H1 (cell line): ENCODE measurements at regions not wholly inside any gene's neighbourhood (a gene's known extent, or its start where the extent isn't known, plus 50 kb on each side); places are given as distances from the start of the nearest gene placed in this dataset.

Experiments
- CTCF ChIA-PET: fragments of 300-600 bp; sonication (Branson Sonifier 250); formaldehyde crosslinking; loops from one replicate; lab custom pipeline; 2021; ENCODE audit not compliant: partially characterized antibody; lab: Charles Lee
- POLR2A ChIA-PET: fragments of 300-600 bp; sonication (Branson Sonifier 250); formaldehyde crosslinking; loops from one replicate; lab custom pipeline; 2021; ENCODE audit warnings: inconsistent platforms; ENCODE audit not compliant: partially characterized antibody; lab: Charles Lee
- DNase-seq, 2 experiments: peaks; one replicate each; pipeline versions ENCODE4 v3.0.0 to v3.0.0-alpha.2; 2010 to 2022; ENCODE audit warnings: low spot score in 2 of 2, low read depth in 1 of 2, mixed read lengths in 1 of 2
- FAIRE-seq: peaks from 2 replicates; lab custom pipeline; 2011; peaks lifted over from hg19 to GRCh38; lab: Jason Lieb, UNC
- H2AFZ ChIP-seq: 2 replicates; pipeline ENCODE4 v1.8.1; 2012; ENCODE audit warnings: low read length, inconsistent platforms
- H2AK5ac ChIP-seq: 2 replicates; pipeline ENCODE4 v1.6.1; 2013; ENCODE audit warnings: low read depth, low read length
- H2BK120ac ChIP-seq: replicated peaks from 2 replicates; pipeline ENCODE3; 2013; ENCODE audit warnings: low read depth, low read length, inconsistent platforms
- H2BK12ac ChIP-seq: 2 replicates; pipeline ENCODE4 v1.6.1; 2013; ENCODE audit warnings: low read depth, low read length
- H2BK15ac ChIP-seq: 2 replicates; pipeline ENCODE4 v1.6.1; 2013; ENCODE audit warnings: low read length
- H2BK20ac ChIP-seq: 2 replicates; pipeline ENCODE4 v1.6.1; 2013; ENCODE audit warnings: low read length
- H2BK5ac ChIP-seq: 2 replicates; pipeline ENCODE4 v1.6.1; 2013; ENCODE audit warnings: low read depth, low read length
- H3K14ac ChIP-seq: 2 replicates; pipeline ENCODE4 v1.6.1; 2013; ENCODE audit warnings: inconsistent platforms; ENCODE audit not compliant: insufficient read length
- H3K18ac ChIP-seq: 2 replicates; pipeline ENCODE4 v1.6.1; 2013; ENCODE audit warnings: low read length; ENCODE audit errors: extremely low read depth
- H3K23ac ChIP-seq: 2 replicates; pipeline ENCODE4 v1.6.1; 2013; ENCODE audit warnings: inconsistent platforms; ENCODE audit not compliant: insufficient read length
- H3K23me2 ChIP-seq: 2 replicates; pipeline ENCODE4 v1.6.1; 2013; ENCODE audit warnings: low read depth, low read length
- H3K27ac ChIP-seq: 2 replicates; pipeline ENCODE4 v1.6.1; 2011; ENCODE audit warnings: low read depth, low read length, inconsistent platforms
- H3K27me3 ChIP-seq, 4 experiments: replicated peaks in 1 of 4; 1 replicate in 1 of 4; 2 replicates in 3 of 4; pipeline versions ENCODE4 v1.6.1 to v1.8.1; 2011 to 2013; ENCODE audit warnings: low read length in 3 of 4, mild to moderate bottlenecking in 3 of 4, inconsistent platforms in 2 of 4, mixed read lengths in 2 of 4, moderate library complexity in 1 of 4; ENCODE audit not compliant: control insufficient read depth in 3 of 4, insufficient read depth in 3 of 4; ENCODE audit errors: extremely low read depth in 1 of 4
- H3K36me3 ChIP-seq, 4 experiments: 2 replicates each; pipeline versions ENCODE4 v1.6.1 to v1.8.1; 2011 to 2013; ENCODE audit warnings: mild to moderate bottlenecking in 4 of 4, low read length in 3 of 4, moderate library complexity in 2 of 4, control low read depth in 1 of 4, inconsistent platforms in 1 of 4; ENCODE audit not compliant: insufficient read depth in 4 of 4, control insufficient read depth in 2 of 4
- H3K4ac ChIP-seq: replicated peaks from 2 replicates; pipeline ENCODE3; 2013; ENCODE audit warnings: low read length, low read depth, mixed read lengths, inconsistent platforms; ENCODE audit not compliant: insufficient read length
- H3K4me1 ChIP-seq, 4 experiments: replicated peaks in 1 of 4; 1 replicate in 1 of 4; 2 replicates in 3 of 4; pipeline versions ENCODE4 v1.6.1 to v1.8.1; 2011 to 2013; ENCODE audit warnings: low read length in 3 of 4, inconsistent platforms in 2 of 4, mixed read lengths in 1 of 4; ENCODE audit not compliant: insufficient read depth in 4 of 4, control insufficient read depth in 3 of 4
- H3K4me2 ChIP-seq, 2 experiments: 2 replicates each; pipeline versions ENCODE4 v1.6.1 to v1.8.1; 2011 to 2013; ENCODE audit warnings: low read depth in 2 of 2, low read length in 2 of 2, control low read depth in 1 of 2, inconsistent platforms in 1 of 2, mild to moderate bottlenecking in 1 of 2; ENCODE audit not compliant: insufficient read depth in 1 of 2
- H3K4me3 ChIP-seq, 4 experiments: fragments of 200-600, 300-600 bp in 1 of 4; sonication (generic), shearing (Covaris generic), sonication (Bioruptor Twin) in 1 of 4; 2 replicates each; pipeline versions ENCODE4 v1.5.1 to v1.8.1; 2011 to 2016; ENCODE audit warnings: low read length in 4 of 4, low read depth in 3 of 4, control low read depth in 2 of 4, inconsistent platforms in 2 of 4, mild to moderate bottlenecking in 2 of 4, mixed read lengths in 1 of 4, moderate library complexity in 1 of 4; ENCODE audit not compliant: insufficient read depth in 2 of 4; ENCODE audit errors: extremely low read depth in 1 of 4
- H3K56ac ChIP-seq: replicated peaks from 2 replicates; pipeline ENCODE3; 2013; ENCODE audit warnings: low read depth, mild to moderate bottlenecking, mixed read lengths, low read length, inconsistent platforms; ENCODE audit not compliant: insufficient read length
- H3K79me1 ChIP-seq: 2 replicates; pipeline ENCODE4 v1.6.1; 2013; ENCODE audit warnings: low read depth, low read length, control low read depth
- H3K79me2 ChIP-seq, 2 experiments: 2 replicates each; pipeline versions ENCODE4 v1.6.1 to v1.8.1; 2012 to 2013; ENCODE audit warnings: low read length in 2 of 2, mild to moderate bottlenecking in 2 of 2, inconsistent platforms in 1 of 2; ENCODE audit not compliant: insufficient read depth in 2 of 2, control insufficient read depth in 1 of 2
- H3K9ac ChIP-seq, 4 experiments: replicated peaks in 1 of 4; 1 replicate in 1 of 4; 2 replicates in 3 of 4; pipeline versions ENCODE4 v1.6.1 to v1.8.1; 2011 to 2013; ENCODE audit warnings: low read depth in 3 of 4, low read length in 3 of 4, control low read depth in 2 of 4, mild to moderate bottlenecking in 2 of 4, moderate library complexity in 2 of 4, inconsistent platforms in 1 of 4; ENCODE audit errors: extremely low read depth in 1 of 4
- H3K9me3 ChIP-seq, 2 experiments: 2 replicates each; pipeline versions ENCODE4 v1.6.1 to v1.8.1; 2012 to 2013; ENCODE audit warnings: mild to moderate bottlenecking in 2 of 2, moderate library complexity in 2 of 2, control low read depth in 1 of 2, inconsistent platforms in 1 of 2, low read depth in 1 of 2, low read length in 1 of 2, mixed read lengths in 1 of 2; ENCODE audit not compliant: insufficient read depth in 2 of 2
- H4K20me1 ChIP-seq, 2 experiments: replicated peaks in 1 of 2; 2 replicates each; pipeline versions ENCODE3 to v1.8.1; 2011 to 2013; ENCODE audit warnings: inconsistent platforms in 2 of 2, low read length in 2 of 2, mild to moderate bottlenecking in 1 of 2; ENCODE audit not compliant: insufficient read depth in 2 of 2, control insufficient read depth in 1 of 2
- H4K5ac ChIP-seq: 2 replicates; pipeline ENCODE4 v1.6.1; 2013; ENCODE audit warnings: low read length, low read depth, mixed read lengths, inconsistent platforms; ENCODE audit not compliant: insufficient read length
- H4K8ac ChIP-seq: 2 replicates; pipeline ENCODE4 v1.8.0; 2013; ENCODE audit warnings: mild to moderate bottlenecking, moderate library complexity, low read length, inconsistent platforms; ENCODE audit not compliant: insufficient read depth; ENCODE audit errors: extremely low read depth
- H4K91ac ChIP-seq: replicated peaks from 2 replicates; pipeline ENCODE3; 2013; ENCODE audit warnings: low read length, mixed read lengths, inconsistent platforms; ENCODE audit not compliant: insufficient read length
- CEBPB ChIP-seq: IDR thresholded peaks from 2 replicates; pipeline ENCODE4 v1.6.1; 2012; ENCODE audit warnings: low read depth, low read length
- TEAD4 ChIP-seq: IDR thresholded peaks from 2 replicates; pipeline ENCODE4 v1.6.1; 2012; ENCODE audit warnings: low read depth, low read length, inconsistent platforms, mixed read lengths
- WGBS, 2 experiments: shearing (Covaris generic) in 1 of 2; methylation state at CpG; one replicate each; pipeline versions ENCODE4 v1.1.6 to v1.1.7; 2013 to 2015; ENCODE audit warnings: low lambda C conversion rate in 2 of 2, mixed read lengths in 2 of 2, inconsistent platforms in 1 of 2, low coverage in 1 of 2, missing lambda C conversion rate in 1 of 2; ENCODE audit not compliant: insufficient replicate concordance in 2 of 2, insufficient coverage in 1 of 2, insufficient read length in 1 of 2; ENCODE audit errors: extremely low coverage in 1 of 2, missing lambda C conversion rate in 1 of 2; 5-methylcytosine and 5-hydroxymethylcytosine counted together

DNA sequence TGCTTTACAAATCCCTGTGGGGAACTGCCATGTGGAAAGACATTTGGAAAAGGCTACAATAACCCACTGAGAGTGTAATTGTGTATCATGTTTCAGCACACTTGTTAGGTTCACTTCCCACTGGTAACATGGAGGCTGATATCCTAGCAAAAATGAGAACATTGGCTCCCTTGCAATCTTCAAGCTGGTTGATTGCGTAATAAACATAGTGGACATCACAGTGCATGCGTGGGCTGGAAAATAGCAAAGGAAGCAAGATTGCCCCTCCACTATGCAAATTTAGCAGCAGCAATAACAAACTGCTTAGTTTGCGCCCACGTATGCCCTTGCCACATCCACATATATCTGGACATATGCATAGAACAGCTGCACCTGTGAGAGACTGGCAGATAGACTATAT lies 410.2 kb downstream of the MEI4 start:
- H4K20me1 ChIP-seq, result no peaks in the 10 kb centered on the region
- no peak for FAIRE-seq
- POLR2A ChIA-PET, result no interaction called here

More for the DNA sequence above, 410.2 kb downstream of the MEI4 start:
- Histone ChIP-seq H3K9ac (no peak overlapping the region), H2BK15ac (no peak overlapping the region), H3K14ac (no peak overlapping the region), H3K27ac (no peak overlapping the region), H3K4me2 (no peak overlapping the region), H3K23ac (no peak overlapping the region), H3K79me1 (no peaks in the 10 kb centered on the region), H2AK5ac (no peak overlapping the region), H2BK120ac (no peak overlapping the region), H3K36me3 (no peaks in the 10 kb centered on the region), H4K5ac (no peak overlapping the region), H2AFZ (no peak overlapping the region), H4K8ac (no peak overlapping the region), H2BK20ac (no peak overlapping the region), H3K4me1 (no peaks in the 10 kb centered on the region), H3K4ac (no peak overlapping the region), H3K27me3 (peaks cover 0 to 1% (median 0%) of the 10 kb centered on the region in 4 experiments; a peak in 1 of 7 replicates), H3K18ac (no peak overlapping the region), H2BK12ac (no peak overlapping the region), H3K23me2 (no peaks in the 10 kb centered on the region), H3K56ac (no peak overlapping the region), H3K9me3 (no peaks in the 10 kb centered on the region), H2BK5ac (no peak overlapping the region), H3K79me2 (no peaks in the 10 kb centered on the region), H3K4me3 (no peak overlapping the region), H4K91ac (no peak overlapping the region)
- CTCF ChIA-PET, result no interaction called here
- no peak for DNase-seq
- 91% methylated on average over 4 of the region's 4 CpGs; no CpG with 5 or more reads in 1 of the 2 experiments for WGBS, 2 experiments
- no peak for TF ChIP-seq TEAD4
- TF ChIP-seq CEBPB, result peak; percentile 88
